ENCODE measurements at regions not wholly inside any gene's neighbourhood (a gene's known extent, or its start where the extent isn't known, plus 50 kb on each side); places are given as distances from the start of the nearest gene placed in this dataset.
"Not testable (repeated sequence)": the region's sequence is repeated elsewhere in the genome, so short reads cannot be mapped to it uniquely, and the experiment has no call there.

- no peaks in the 10 kb centered on the region for H3K9me3 Mint-ChIP-seq
- H3K4me3 Mint-ChIP-seq: no peak overlapping the region
- DNase-seq (no peak), ATAC-seq (no peak)
- POLR2A ChIA-PET: no interaction called here
- no peak overlapping the region for H3K27ac Mint-ChIP-seq
- no peaks in the 10 kb centered on the region for H3K27me3 Mint-ChIP-seq
- H3K36me3 Mint-ChIP-seq: no peaks in the 10 kb centered on the region
- H3K4me1 Mint-ChIP-seq: peaks cover 3 to 6% (median 5%) of the 10 kb centered on the region in 4 donors
Measured at GRCh38 chr3:178195824-178196223, 340.4 kb upstream of the KCNMB2 start.

- Mint-ChIP-seq H3K4me3 (no peak overlapping the region), H3K9me3 (no peaks in the 10 kb centered on the region), H3K27ac (no peak overlapping the region), H3K36me3 (no peaks in the 10 kb centered on the region), H3K27me3 (no peaks in the 10 kb centered on the region), H3K4me1 (peaks cover 3 to 6% (median 5%) of the 10 kb centered on the region in 4 donors)
- POLR2A ChIA-PET: no interaction called here
- DNase-seq: no peak
- no peak for ATAC-seq
Measured at GRCh38 chr3:178198329-178198728, 337.9 kb upstream of the KCNMB2 start.

GRCh38 chr3:178200316-178200715 is 335.9 kb upstream of the KCNMB2 start:
- no peaks in the 10 kb centered on the region for H3K4me1 Mint-ChIP-seq

GRCh38 chr3:178201714-178202113 is 334.5 kb upstream of the KCNMB2 start:
- DNase-seq (no peak), ATAC-seq (no peak)
- POLR2A ChIA-PET: no interaction called here
- H3K9me3 Mint-ChIP-seq: no peaks in the 10 kb centered on the region
- H3K27ac Mint-ChIP-seq: no peak overlapping the region
- no peak overlapping the region for H3K4me3 Mint-ChIP-seq
- H3K27me3 Mint-ChIP-seq: no peaks in the 10 kb centered on the region
- no peaks in the 10 kb centered on the region for H3K36me3 Mint-ChIP-seq
- H3K4me1 Mint-ChIP-seq: no peaks in the 10 kb centered on the region

More at GRCh38 chr3:178200316-178200715, 335.9 kb upstream of the KCNMB2 start:
- Mint-ChIP-seq H3K27me3 (no peaks in the 10 kb centered on the region), H3K36me3 (no peaks in the 10 kb centered on the region), H3K4me3 (no peak overlapping the region), H3K9me3 (no peaks in the 10 kb centered on the region), H3K27ac (no peak overlapping the region)
- DNase-seq (no peak), ATAC-seq (no peak)
- POLR2A ChIA-PET: no interaction called here

GRCh38 chr3:178202194-178202593 is 334.0 kb upstream of the KCNMB2 start:
- ATAC-seq (no peak), DNase-seq (no peak)
- H3K27ac Mint-ChIP-seq: peak overlapping the region in 1 of 10 donors; percentile 58
- no peaks in the 10 kb centered on the region for H3K27me3 Mint-ChIP-seq
- no peaks in the 10 kb centered on the region for H3K9me3 Mint-ChIP-seq
- POLR2A ChIA-PET: no interaction called here
- H3K36me3 Mint-ChIP-seq: no peaks in the 10 kb centered on the region
- H3K4me3 Mint-ChIP-seq: no peak overlapping the region
- H3K4me1 Mint-ChIP-seq: no peaks in the 10 kb centered on the region

- H3K36me3 Mint-ChIP-seq: no peaks in the 10 kb centered on the region
- no peaks in the 10 kb centered on the region for H3K27me3 Mint-ChIP-seq
- POLR2A ChIA-PET: no interaction called here
- H3K4me1 Mint-ChIP-seq: no peaks in the 10 kb centered on the region
- no peaks in the 10 kb centered on the region for H3K9me3 Mint-ChIP-seq
- H3K27ac Mint-ChIP-seq: peak overlapping the region in 1 of 10 donors; percentile 17
- no peak for DNase-seq
- no peak overlapping the region for H3K4me3 Mint-ChIP-seq
- ATAC-seq: no peak
Measured at GRCh38 chr3:178203165-178203564, 333.1 kb upstream of the KCNMB2 start.

GRCh38 chr3:178203650-178204049 is 332.6 kb upstream of the KCNMB2 start:
- H3K9me3 Mint-ChIP-seq: no peaks in the 10 kb centered on the region
- ATAC-seq: no peak
- POLR2A ChIA-PET: no interaction called here
- no peak for DNase-seq
- no peaks in the 10 kb centered on the region for H3K4me1 Mint-ChIP-seq
- H3K4me3 Mint-ChIP-seq: no peak overlapping the region
- no peak overlapping the region for H3K27ac Mint-ChIP-seq
- no peaks in the 10 kb centered on the region for H3K36me3 Mint-ChIP-seq
- peaks cover 0 to 1% (median 0%) of the 10 kb centered on the region in 5 donors for H3K27me3 Mint-ChIP-seq

GRCh38 chr3:178205740-178206139 is 330.5 kb upstream of the KCNMB2 start:
- no peaks in the 10 kb centered on the region for H3K9me3 Mint-ChIP-seq
- no peak overlapping the region for H3K27ac Mint-ChIP-seq
- DNase-seq (no peak), ATAC-seq (no peak)
- no peak overlapping the region for H3K4me3 Mint-ChIP-seq
- no peaks in the 10 kb centered on the region for H3K4me1 Mint-ChIP-seq
- POLR2A ChIA-PET: no interaction called here
- H3K36me3 Mint-ChIP-seq: no peaks in the 10 kb centered on the region
- peaks cover 0 to 8% (median 0%) of the 10 kb centered on the region in 5 donors for H3K27me3 Mint-ChIP-seq

- Mint-ChIP-seq H3K4me1 (no peaks in the 10 kb centered on the region), H3K9me3 (no peaks in the 10 kb centered on the region), H3K27me3 (peaks cover 0 to 8% (median 0%) of the 10 kb centered on the region in 5 donors), H3K4me3 (no peak overlapping the region), H3K27ac (no peak overlapping the region), H3K36me3 (no peaks in the 10 kb centered on the region)
- POLR2A ChIA-PET: no interaction called here
- no peak for DNase-seq
- ATAC-seq: no peak
Measured at GRCh38 chr3:178206521-178206920, 329.7 kb upstream of the KCNMB2 start.

- H3K4me3 Mint-ChIP-seq, H3K4me1 Mint-ChIP-seq, H3K27me3 Mint-ChIP-seq, H3K36me3 Mint-ChIP-seq, ATAC-seq, H3K9me3 Mint-ChIP-seq, POLR2A ChIA-PET, H3K27ac Mint-ChIP-seq, DNase-seq: not testable (repeated sequence)
Measured at GRCh38 chr3:178207161-178207560, 329.1 kb upstream of the KCNMB2 start.

- H3K4me3 Mint-ChIP-seq, H3K27me3 Mint-ChIP-seq, H3K4me1 Mint-ChIP-seq, H3K27ac Mint-ChIP-seq, H3K36me3 Mint-ChIP-seq, DNase-seq, POLR2A ChIA-PET, ATAC-seq, H3K9me3 Mint-ChIP-seq: not testable (repeated sequence)
Measured at GRCh38 chr3:178207627-178208026, 328.6 kb upstream of the KCNMB2 start.

- DNase-seq, H3K36me3 Mint-ChIP-seq, H3K27me3 Mint-ChIP-seq, H3K4me3 Mint-ChIP-seq, H3K4me1 Mint-ChIP-seq, POLR2A ChIA-PET, H3K27ac Mint-ChIP-seq, H3K9me3 Mint-ChIP-seq, ATAC-seq: not testable (repeated sequence)
Measured at GRCh38 chr3:178209116-178209515, 327.1 kb upstream of the KCNMB2 start.

GRCh38 chr3:178209618-178210017 is 326.6 kb upstream of the KCNMB2 start:
- H3K27me3 Mint-ChIP-seq, H3K27ac Mint-ChIP-seq, DNase-seq, H3K4me3 Mint-ChIP-seq, H3K4me1 Mint-ChIP-seq, H3K9me3 Mint-ChIP-seq, POLR2A ChIA-PET, ATAC-seq, H3K36me3 Mint-ChIP-seq: not testable (repeated sequence)

- H3K4me3 Mint-ChIP-seq, POLR2A ChIA-PET, DNase-seq, H3K36me3 Mint-ChIP-seq, H3K27me3 Mint-ChIP-seq, ATAC-seq, H3K4me1 Mint-ChIP-seq, H3K27ac Mint-ChIP-seq, H3K9me3 Mint-ChIP-seq: not testable (repeated sequence)
Measured at GRCh38 chr3:178211086-178211485, 325.1 kb upstream of the KCNMB2 start.
